ENCODE measurements at regions not wholly inside any gene's neighbourhood (a gene's known extent, or its start where the extent isn't known, plus 50 kb on each side); places are given as distances from the start of the nearest gene placed in this dataset.

- ATAC-seq (no peak), DNase-seq (no peak)
- no peak overlapping the region for H3K27ac ChIP-seq
- no peaks in the 10 kb centered on the region for H3K9me3 ChIP-seq
- no peaks in the 10 kb centered on the region for H3K27me3 ChIP-seq
- TF ChIP-seq CTCF (IDR thresholded peaks at IDR 0.05) (no peak), POLR2A (IDR thresholded peaks at IDR 0.05) (no peak)
- H3K4me3 ChIP-seq: no peak overlapping the region
- peaks cover 0 to 22% (median 8%) of the 10 kb centered on the region in 9 donors for H3K36me3 ChIP-seq
- intact Hi-C loops (cut with DNase I): loop anchor here in 1 of 10 donors (10.0 kb wide), 1 partner anchor 121 kb away; no protein-coding TSS in a partner anchor
- WGBS, 4 donors: 44 to 50% (median 47%) methylated on average over 2 of the region's 2 CpGs
- peaks cover 0 to 33% (median 17%) of the 10 kb centered on the region in 12 donors for H3K4me1 ChIP-seq
Measured at GRCh38 chr19:27796073-27796472, 1416.9 kb downstream of the UQCRFS1 start.

- Histone ChIP-seq H3K36me3 (peaks cover 0 to 22% (median 7%) of the 10 kb centered on the region in 9 donors), H3K4me1 (peaks cover 0 to 33% (median 17%) of the 10 kb centered on the region in 12 donors), H3K27me3 (no peaks in the 10 kb centered on the region), H3K9me3 (no peaks in the 10 kb centered on the region), H3K27ac (no peak overlapping the region), H3K4me3 (peak overlapping the region in 2 of 12 donors; percentile 81 to 90)
- ATAC-seq (no peak), DNase-seq (no peak)
- intact Hi-C loops (cut with DNase I): loop anchor here in 1 of 10 donors (10.0 kb wide), 1 partner anchor 121 kb away; no protein-coding TSS in a partner anchor
- TF ChIP-seq POLR2A (IDR thresholded peaks at IDR 0.05) (no peak), CTCF (IDR thresholded peaks at IDR 0.05) (no peak)
- 88 to 94% (median 91%) methylated on average over 1 to 2 of the region's 2 CpGs for whole genome bisulfite sequencing, 4 donors
Measured at GRCh38 chr19:27795369-27795768, 1417.6 kb downstream of the UQCRFS1 start.

- Histone ChIP-seq H3K27ac (peak overlapping the region; percentile 23 to 94 (median 90)), H3K4me3 (peak overlapping the region; percentile 58 to 95 (median 82)), H3K36me3 (peaks cover 0 to 22% (median 7%) of the 10 kb centered on the region in 9 donors), H3K9me3 (no peaks in the 10 kb centered on the region), H3K27me3 (no peaks in the 10 kb centered on the region), H3K4me1 (peaks cover 0 to 33% (median 17%) of the 10 kb centered on the region in 12 donors)
- TF ChIP-seq CTCF (IDR thresholded peaks at IDR 0.05) (no peak), POLR2A (IDR thresholded peaks at IDR 0.05) (no peak)
- 3 to 9% (median 7%) methylated on average over 13 to 15 of the region's 15 CpGs for WGBS, 4 donors
- intact Hi-C loops (cut with DNase I): loop anchor here in 3 of 10 donors (5.0 to 10.0 kb wide), 3 partner anchors 117 to 132 kb away; no protein-coding TSS in a partner anchor
- DNase-seq: peak in 3 of 5 donors; percentile 36 to 40 (median 36)
- peak; percentile 4 to 25 (median 12) for ATAC-seq
Measured at GRCh38 chr19:27794494-27795042, 1418.4 kb downstream of the UQCRFS1 start.

GRCh38 chr19:27793644-27794493, 1419.1 kb downstream of the UQCRFS1 start:
- Histone ChIP-seq H3K27me3 (no peaks in the 10 kb centered on the region), H3K4me1 (peaks cover 0 to 33% (median 17%) of the 10 kb centered on the region in 12 donors), H3K9me3 (no peaks in the 10 kb centered on the region), H3K36me3 (peaks cover 0 to 17% (median 7%) of the 10 kb centered on the region in 9 donors), H3K4me3 (peak overlapping the region; percentile 58 to 95 (median 82)), H3K27ac (peak overlapping the region; percentile 82 to 94 (median 90))
- ATAC-seq (peak; percentile 98 to 99 (median 98)), DNase-seq (peak; percentile 92 to 97 (median 95))
- 0% methylated on average over 41 to 51 of the region's 51 CpGs for WGBS, 4 donors
- intact Hi-C loops (cut with DNase I): loop anchor here in 3 of 10 donors (5.0 to 10.0 kb wide), 3 partner anchors 117 to 132 kb away; no protein-coding TSS in a partner anchor
- TF ChIP-seq POLR2A (IDR thresholded peaks at IDR 0.05): peak in 1 of 2 donors; percentile 45
- TF ChIP-seq CTCF (IDR thresholded peaks at IDR 0.05): peak in 1 of 12 donors; percentile 11

Measured in heart left ventricle (tissue), 16 donors.